ENCODE measurements at regions not wholly inside any gene's neighbourhood (a gene's known extent, or its start where the extent isn't known, plus 50 kb on each side); places are given as distances from the start of the nearest gene placed in this dataset.

- TF ChIP-seq EP300 (IDR thresholded peaks at IDR 0.05) = no peak
- TF ChIP-seq CTCF (IDR thresholded peaks at IDR 0.05) = no peak
- no peak for TF ChIP-seq POLR2A (IDR thresholded peaks at IDR 0.05)
- H3K9me3 ChIP-seq = no peaks in the 10 kb centered on the region
- H3K4me3 ChIP-seq = no peak overlapping the region
- WGBS, 2 donors = 85 to 86% methylated on average over 5 of the region's 5 CpGs
- no peak overlapping the region for H3K27ac ChIP-seq
- no peaks in the 10 kb centered on the region for H3K4me1 ChIP-seq
- H3K27me3 ChIP-seq = no peaks in the 10 kb centered on the region
- H3K36me3 ChIP-seq = no peaks in the 10 kb centered on the region
- no peak for DNase-seq (ENCODE audit: low spot score in 2 of 2)
Measured at GRCh38 chr14:98494582-98494981, 777.4 kb downstream of the BCL11B start.

GRCh38 chr14:98498019-98498885 lies 773.7 kb downstream of the BCL11B start:
- no peaks in the 10 kb centered on the region for H3K9me3 ChIP-seq
- 68 to 70% methylated on average over 7 of the region's 7 CpGs for WGBS, 2 donors
- H3K27me3 ChIP-seq = no peaks in the 10 kb centered on the region
- no peaks in the 10 kb centered on the region for H3K36me3 ChIP-seq
- no peak for DNase-seq (ENCODE audit: low spot score in 2 of 2)
- no peaks in the 10 kb centered on the region for H3K4me1 ChIP-seq
- H3K4me3 ChIP-seq = no peak overlapping the region
- H3K27ac ChIP-seq = no peak overlapping the region
- no peak for TF ChIP-seq EP300 (IDR thresholded peaks at IDR 0.05)
- TF ChIP-seq CTCF (IDR thresholded peaks at IDR 0.05) = no peak
- no peak for TF ChIP-seq POLR2A (IDR thresholded peaks at IDR 0.05)

DNA sequence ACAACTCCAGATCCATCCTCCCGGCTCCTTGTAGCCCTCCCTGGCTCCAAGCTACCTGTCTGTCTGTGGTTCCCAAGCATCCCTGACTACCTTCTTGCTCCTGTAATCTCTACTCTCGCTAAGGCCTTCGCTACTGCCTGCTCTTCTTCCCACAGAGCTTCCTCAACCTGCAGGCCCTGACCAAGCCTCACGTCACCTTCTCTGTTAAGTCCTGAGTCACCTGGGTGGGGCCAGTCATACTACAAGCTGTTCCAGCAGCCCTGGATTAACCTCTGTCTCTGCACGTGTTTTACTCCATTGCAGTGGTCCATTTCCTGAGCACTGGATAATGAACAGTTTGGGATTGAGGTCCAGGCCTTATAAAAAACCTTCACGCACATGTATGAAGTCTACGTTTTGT lies 770.7 kb downstream of the BCL11B start:
- 88 to 89% methylated on average over 7 of the region's 7 CpGs for WGBS, 2 donors
- no peaks in the 10 kb centered on the region for H3K27me3 ChIP-seq
- DNase-seq (ENCODE audit: low spot score in 2 of 2) = no peak
- H3K9me3 ChIP-seq = no peaks in the 10 kb centered on the region
- no peak overlapping the region for H3K4me3 ChIP-seq
- TF ChIP-seq EP300 (IDR thresholded peaks at IDR 0.05) = no peak
- TF ChIP-seq POLR2A (IDR thresholded peaks at IDR 0.05) = no peak
- no peak for TF ChIP-seq CTCF (IDR thresholded peaks at IDR 0.05)
- no peak overlapping the region for H3K27ac ChIP-seq
- H3K36me3 ChIP-seq = no peaks in the 10 kb centered on the region
- H3K4me1 ChIP-seq = no peaks in the 10 kb centered on the region

DNA sequence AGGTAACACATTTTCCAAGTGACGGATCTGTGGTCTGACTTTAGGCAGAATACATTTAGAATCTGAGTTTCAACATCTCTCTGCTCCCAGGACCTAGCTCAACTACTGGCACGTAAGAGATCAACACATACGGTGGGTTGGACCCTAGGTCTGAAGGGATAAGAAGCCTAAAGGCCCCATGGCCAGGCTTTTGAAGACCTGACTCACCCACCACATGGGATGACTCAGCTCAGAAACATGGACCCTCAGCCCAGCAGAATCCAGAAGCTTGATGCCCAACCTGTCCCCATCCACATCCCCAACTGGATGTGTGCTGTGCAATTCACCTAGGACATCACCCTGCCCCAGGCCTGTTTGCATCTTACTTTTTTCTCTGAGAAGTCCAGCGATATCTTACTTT lies 770.2 kb downstream of the BCL11B start:
- Histone ChIP-seq H3K4me3 (no peak overlapping the region), H3K27me3 (no peaks in the 10 kb centered on the region), H3K27ac (no peak overlapping the region), H3K36me3 (no peaks in the 10 kb centered on the region), H3K9me3 (no peaks in the 10 kb centered on the region), H3K4me1 (no peaks in the 10 kb centered on the region)
- TF ChIP-seq POLR2A (IDR thresholded peaks at IDR 0.05) (no peak), EP300 (IDR thresholded peaks at IDR 0.05) (no peak)
- DNase-seq (ENCODE audit: low spot score in 2 of 2) = no peak
- WGBS, 2 donors = 85 to 88% methylated on average over 4 of the region's 4 CpGs

DNA sequence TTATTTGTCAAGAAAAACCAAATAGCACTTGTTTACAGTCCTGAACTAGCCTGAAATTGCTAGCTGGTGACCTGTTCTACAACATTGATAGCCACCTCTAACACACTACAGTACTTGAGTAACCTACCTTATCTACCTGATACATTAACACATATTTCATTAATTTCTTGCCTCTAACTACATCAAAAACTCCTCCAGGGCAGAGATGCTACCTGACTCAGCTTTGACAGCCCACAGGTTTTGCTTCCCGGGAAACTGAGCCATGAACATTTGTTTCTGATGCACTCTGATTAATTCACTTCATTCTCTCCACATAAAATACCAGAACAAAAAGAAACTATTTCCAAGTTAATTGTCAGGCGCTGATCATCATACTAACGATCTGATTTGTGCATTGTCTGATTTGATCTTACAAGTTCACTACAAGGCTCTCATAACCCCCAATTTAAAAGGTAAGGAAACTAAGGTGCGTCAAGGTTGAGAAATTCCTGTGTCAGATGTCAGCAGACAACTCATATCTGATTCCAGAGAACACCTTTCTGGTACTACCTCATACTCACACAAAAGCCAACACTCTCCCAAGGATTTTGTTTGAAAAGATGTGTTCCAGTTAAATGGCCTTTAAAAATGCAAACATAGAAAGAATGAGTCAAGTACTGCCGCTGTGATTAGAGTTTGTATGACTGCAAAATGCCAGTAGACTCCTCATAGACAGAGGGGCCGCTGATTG lies 768.7 kb downstream of the BCL11B start:
- Histone ChIP-seq H3K9me3 (peaks cover 0 to 6% (median 0%) of the 10 kb centered on the region in 4 donors), H3K4me1 (no peaks in the 10 kb centered on the region), H3K27me3 (no peaks in the 10 kb centered on the region), H3K36me3 (no peaks in the 10 kb centered on the region), H3K27ac (no peak overlapping the region), H3K4me3 (no peak overlapping the region)
- no peak for TF ChIP-seq CTCF (IDR thresholded peaks at IDR 0.05)
- TF ChIP-seq EP300 (IDR thresholded peaks at IDR 0.05) = no peak
- TF ChIP-seq POLR2A (IDR thresholded peaks at IDR 0.05) = no peak
- no peak for DNase-seq (ENCODE audit: low spot score in 2 of 2)
- 89 to 91% methylated on average over 6 of the region's 6 CpGs for WGBS, 2 donors
